GM18909 (cell line): ENCODE measurements at regions not wholly inside any gene's neighbourhood (a gene's known extent, or its start where the extent isn't known, plus 50 kb on each side); places are given as distances from the start of the nearest gene placed in this dataset.
"Not testable (repeated sequence)": the region's sequence is repeated elsewhere in the genome, so short reads cannot be mapped to it uniquely, and the experiment has no call there.

Experiments
- ATAC-seq: cut with Tn5 transposase; IDR thresholded peaks from one replicate; pipeline ENCODE4 v1.9.1; 2021; ENCODE audit warnings: mild to moderate bottlenecking; ENCODE audit not compliant: unreplicated experiment, poor library complexity

GRCh38 chr21:13827201-13827600, 217.6 kb downstream of the POTED start:
- no peak for ATAC-seq

- not testable (repeated sequence) for ATAC-seq
Observed at GRCh38 chr21:13826511-13826910, 216.9 kb downstream of the POTED start.

GRCh38 chr21:13825218-13825778, 215.7 kb downstream of the POTED start:
- ATAC-seq: not testable (repeated sequence)

- ATAC-seq: not testable (repeated sequence)
Observed at GRCh38 chr21:13820286-13820685, 210.7 kb downstream of the POTED start.

GRCh38 chr21:13812191-13812590, 202.6 kb downstream of the POTED start:
- not testable (repeated sequence) for ATAC-seq

- ATAC-seq: not testable (repeated sequence)
Observed at GRCh38 chr21:13810559-13810958, 201.0 kb downstream of the POTED start.

- ATAC-seq: not testable (repeated sequence)
Observed at GRCh38 chr21:13806444-13806843, 196.9 kb downstream of the POTED start.

GRCh38 chr21:13802757-13803156, 193.2 kb downstream of the POTED start:
- not testable (repeated sequence) for ATAC-seq
